DOHH2 (cell line): ENCODE measurements at regions not wholly inside any gene's neighbourhood (a gene's known extent, or its start where the extent isn't known, plus 50 kb on each side); places are given as distances from the start of the nearest gene placed in this dataset.

ENCODE experiments used
- CTCF ChIP-seq: fragments of 200-600 bp; sonication (generic); IDR thresholded peaks from one replicate; pipeline ENCODE4 v1.5.1; 2014; ENCODE audit warnings: antibody characterized with exemption, mild to moderate bottlenecking, low read depth, low read length; ENCODE audit not compliant: poor library complexity, severe bottlenecking
- EZH2phosphoT487 ChIP-seq: fragments of 200-600 bp; sonication (generic); IDR thresholded peaks from 2 replicates; pipeline ENCODE4 v1.6.1; 2017; ENCODE audit warnings: borderline replicate concordance, mild to moderate bottlenecking, antibody characterized with exemption, low read length, moderate library complexity, mixed read lengths

- TF ChIP-seq CTCF (no peak), EZH2phosphoT487 (no peak)
Measured at GRCh38 chr1:59236721-59237545, 60.0 kb upstream of the FGGY start.
